ENCODE measurements at regions not wholly inside any gene's neighbourhood (a gene's known extent, or its start where the extent isn't known, plus 50 kb on each side); places are given as distances from the start of the nearest gene placed in this dataset.

DNA sequence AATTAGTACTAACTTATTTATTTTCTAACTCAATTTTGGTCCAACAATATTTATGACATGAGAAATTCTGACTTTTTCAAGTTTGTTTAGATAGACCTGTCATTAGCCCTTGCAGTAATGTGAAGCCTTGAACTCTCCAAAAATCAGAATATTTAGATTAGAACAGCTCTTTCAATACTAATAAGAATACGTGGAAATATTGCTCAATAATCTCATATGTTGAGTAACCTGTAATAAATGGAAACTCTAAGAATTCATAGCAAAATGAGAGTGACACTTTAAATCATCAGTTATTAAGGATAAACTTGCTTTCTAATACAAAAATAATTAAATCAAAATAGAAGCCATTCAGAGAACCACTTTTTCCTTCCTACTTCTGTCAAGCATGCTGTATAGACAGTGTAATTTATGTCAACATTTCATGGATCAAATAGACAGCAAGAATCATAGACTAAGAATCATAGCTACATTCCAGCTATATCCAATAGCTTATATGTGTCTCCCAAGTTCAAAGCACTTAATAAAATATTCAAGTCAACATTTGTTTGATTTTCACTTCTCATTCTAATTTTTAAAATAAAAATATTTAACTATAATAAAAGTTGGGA lies 710.3 kb upstream of the SOX11 start:
- H3K4me1 ChIP-seq (ENCODE audit: control insufficient read depth, insufficient read depth, low read length), result no peaks in the 10 kb centered on the region
- in situ Hi-C loops (cut with MboI) (no loop called here), intact Hi-C loops (cut with micrococcal nuclease; ENCODE audit: unreplicated experiment) (no loop called here)
- no peaks in the 10 kb centered on the region for H4K20me1 ChIP-seq (ENCODE audit: control insufficient read depth, insufficient read depth)
- no peak overlapping the region for H3K4me3 ChIP-seq
- ChIA-PET POLR2A (no interaction called here), RAD21 (ENCODE audit: unreplicated experiment) (no interaction called here), SMC1A (ENCODE audit: uncharacterized antibody, unreplicated experiment) (interaction anchor here (1.0 to 1.2 kb wide), 2 partner anchors 10 to 38 kb away, joined by 3 read pairs; no protein-coding TSS in a partner anchor), CTCF (no interaction called here)
- no peak for TF ChIP-seq IKZF2 (IDR thresholded peaks at IDR 0.05)
- TF ChIP-seq DPF2 (IDR thresholded peaks at IDR 0.05), result no peak
- TF ChIP-seq, protein P1, sequence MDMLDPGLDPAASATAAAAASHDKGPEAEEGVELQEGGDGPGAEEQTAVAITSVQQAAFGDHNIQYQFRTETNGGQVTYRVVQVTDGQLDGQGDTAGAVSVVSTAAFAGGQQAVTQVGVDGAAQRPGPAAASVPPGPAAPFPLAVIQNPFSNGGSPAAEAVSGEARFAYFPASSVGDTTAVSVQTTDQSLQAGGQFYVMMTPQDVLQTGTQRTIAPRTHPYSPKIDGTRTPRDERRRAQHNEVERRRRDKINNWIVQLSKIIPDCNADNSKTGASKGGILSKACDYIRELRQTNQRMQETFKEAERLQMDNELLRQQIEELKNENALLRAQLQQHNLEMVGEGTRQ (IDR thresholded peaks at IDR 0.05; ENCODE audit: borderline replicate concordance, low read depth, low read length), result no peak
- TF ChIP-seq, protein P2, sequence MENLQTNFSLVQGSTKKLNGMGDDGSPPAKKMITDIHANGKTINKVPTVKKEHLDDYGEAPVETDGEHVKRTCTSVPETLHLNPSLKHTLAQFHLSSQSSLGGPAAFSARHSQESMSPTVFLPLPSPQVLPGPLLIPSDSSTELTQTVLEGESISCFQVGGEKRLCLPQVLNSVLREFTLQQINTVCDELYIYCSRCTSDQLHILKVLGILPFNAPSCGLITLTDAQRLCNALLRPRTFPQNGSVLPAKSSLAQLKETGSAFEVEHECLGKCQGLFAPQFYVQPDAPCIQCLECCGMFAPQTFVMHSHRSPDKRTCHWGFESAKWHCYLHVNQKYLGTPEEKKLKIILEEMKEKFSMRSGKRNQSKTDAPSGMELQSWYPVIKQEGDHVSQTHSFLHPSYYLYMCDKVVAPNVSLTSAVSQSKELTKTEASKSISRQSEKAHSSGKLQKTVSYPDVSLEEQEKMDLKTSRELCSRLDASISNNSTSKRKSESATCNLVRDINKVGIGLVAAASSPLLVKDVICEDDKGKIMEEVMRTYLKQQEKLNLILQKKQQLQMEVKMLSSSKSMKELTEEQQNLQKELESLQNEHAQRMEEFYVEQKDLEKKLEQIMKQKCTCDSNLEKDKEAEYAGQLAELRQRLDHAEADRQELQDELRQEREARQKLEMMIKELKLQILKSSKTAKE (IDR thresholded peaks at IDR 0.05; ENCODE audit: low read depth, poor library complexity, severe bottlenecking), result no peak
- TF ChIP-seq, protein P3, sequence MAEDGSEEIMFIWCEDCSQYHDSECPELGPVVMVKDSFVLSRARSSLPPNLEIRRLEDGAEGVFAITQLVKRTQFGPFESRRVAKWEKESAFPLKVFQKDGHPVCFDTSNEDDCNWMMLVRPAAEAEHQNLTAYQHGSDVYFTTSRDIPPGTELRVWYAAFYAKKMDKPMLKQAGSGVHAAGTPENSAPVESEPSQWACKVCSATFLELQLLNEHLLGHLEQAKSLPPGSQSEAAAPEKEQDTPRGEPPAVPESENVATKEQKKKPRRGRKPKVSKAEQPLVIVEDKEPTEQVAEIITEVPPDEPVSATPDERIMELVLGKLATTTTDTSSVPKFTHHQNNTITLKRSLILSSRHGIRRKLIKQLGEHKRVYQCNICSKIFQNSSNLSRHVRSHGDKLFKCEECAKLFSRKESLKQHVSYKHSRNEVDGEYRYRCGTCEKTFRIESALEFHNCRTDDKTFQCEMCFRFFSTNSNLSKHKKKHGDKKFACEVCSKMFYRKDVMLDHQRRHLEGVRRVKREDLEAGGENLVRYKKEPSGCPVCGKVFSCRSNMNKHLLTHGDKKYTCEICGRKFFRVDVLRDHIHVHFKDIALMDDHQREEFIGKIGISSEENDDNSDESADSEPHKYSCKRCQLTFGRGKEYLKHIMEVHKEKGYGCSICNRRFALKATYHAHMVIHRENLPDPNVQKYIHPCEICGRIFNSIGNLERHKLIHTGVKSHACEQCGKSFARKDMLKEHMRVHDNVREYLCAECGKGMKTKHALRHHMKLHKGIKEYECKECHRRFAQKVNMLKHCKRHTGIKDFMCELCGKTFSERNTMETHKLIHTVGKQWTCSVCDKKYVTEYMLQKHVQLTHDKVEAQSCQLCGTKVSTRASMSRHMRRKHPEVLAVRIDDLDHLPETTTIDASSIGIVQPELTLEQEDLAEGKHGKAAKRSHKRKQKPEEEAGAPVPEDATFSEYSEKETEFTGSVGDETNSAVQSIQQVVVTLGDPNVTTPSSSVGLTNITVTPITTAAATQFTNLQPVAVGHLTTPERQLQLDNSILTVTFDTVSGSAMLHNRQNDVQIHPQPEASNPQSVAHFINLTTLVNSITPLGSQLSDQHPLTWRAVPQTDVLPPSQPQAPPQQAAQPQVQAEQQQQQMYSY (CRISPR knock-in tag; IDR thresholded peaks at IDR 0.05), result no peak
- no peak for TF ChIP-seq MEF2A (IDR thresholded peaks at IDR 0.05; ENCODE audit: insufficient read depth, low read depth, low read length)
- TF ChIP-seq SMC3 (IDR thresholded peaks at IDR 0.05; ENCODE audit: borderline replicate concordance, low read length), result no peak
- TF ChIP-seq STAT1 (conservative IDR thresholded peaks at IDR 0.05), result no peak
- TF ChIP-seq, protein P4, sequence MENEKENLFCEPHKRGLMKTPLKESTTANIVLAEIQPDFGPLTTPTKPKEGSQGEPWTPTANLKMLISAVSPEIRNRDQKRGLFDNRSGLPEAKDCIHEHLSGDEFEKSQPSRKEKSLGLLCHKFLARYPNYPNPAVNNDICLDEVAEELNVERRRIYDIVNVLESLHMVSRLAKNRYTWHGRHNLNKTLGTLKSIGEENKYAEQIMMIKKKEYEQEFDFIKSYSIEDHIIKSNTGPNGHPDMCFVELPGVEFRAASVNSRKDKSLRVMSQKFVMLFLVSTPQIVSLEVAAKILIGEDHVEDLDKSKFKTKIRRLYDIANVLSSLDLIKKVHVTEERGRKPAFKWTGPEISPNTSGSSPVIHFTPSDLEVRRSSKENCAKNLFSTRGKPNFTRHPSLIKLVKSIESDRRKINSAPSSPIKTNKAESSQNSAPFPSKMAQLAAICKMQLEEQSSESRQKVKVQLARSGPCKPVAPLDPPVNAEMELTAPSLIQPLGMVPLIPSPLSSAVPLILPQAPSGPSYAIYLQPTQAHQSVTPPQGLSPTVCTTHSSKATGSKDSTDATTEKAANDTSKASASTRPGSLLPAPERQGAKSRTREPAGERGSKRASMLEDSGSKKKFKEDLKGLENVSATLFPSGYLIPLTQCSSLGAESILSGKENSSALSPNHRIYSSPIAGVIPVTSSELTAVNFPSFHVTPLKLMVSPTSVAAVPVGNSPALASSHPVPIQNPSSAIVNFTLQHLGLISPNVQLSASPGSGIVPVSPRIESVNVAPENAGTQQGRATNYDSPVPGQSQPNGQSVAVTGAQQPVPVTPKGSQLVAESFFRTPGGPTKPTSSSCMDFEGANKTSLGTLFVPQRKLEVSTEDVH (IDR thresholded peaks at IDR 0.05; ENCODE audit: low read depth, partially characterized antibody), result no peak
- no peak for TF ChIP-seq ZBED1 (IDR thresholded peaks at IDR 0.05; ENCODE audit: borderline replicate concordance)
- no peak for TF ChIP-seq MYC (IDR thresholded peaks at IDR 0.05; ENCODE audit: insufficient read depth, insufficient read length, insufficient replicate concordance, low read length, severe bottlenecking)
- no peaks in the 10 kb centered on the region for H3K79me2 ChIP-seq (ENCODE audit: control insufficient read depth, insufficient read depth, low read length)
- FAIRE-seq, result no peak
- no peak overlapping the region for H3K4me2 ChIP-seq (ENCODE audit: control insufficient read depth, insufficient read depth)
- H3K27ac ChIP-seq (ENCODE audit: control insufficient read depth, insufficient read depth), result no peak overlapping the region
- BruUV-seq (replicated peaks), result no TSS peak
- H3K9me3 ChIP-seq (replicated peaks; ENCODE audit: control insufficient read depth, insufficient read depth, low read length), result no peaks in the 10 kb centered on the region
- no peak overlapping the region for H2AFZ ChIP-seq (ENCODE audit: control insufficient read depth, low read depth, low read length)
- DNase-seq (ENCODE audit: low read depth, low spot score), result no peak
- WGBS (ENCODE audit: insufficient coverage, insufficient replicate concordance, low lambda C conversion rate, missing lambda C conversion rate), result 0% methylated on average over 1 of the region's 1 CpG
- ATAC-seq, result no peak
- no peak overlapping the region for H3K9ac ChIP-seq (ENCODE audit: control insufficient read depth, insufficient read depth, low read length)
- H3K27me3 ChIP-seq (replicated peaks in 1 of 2; ENCODE audit: control insufficient read depth in 2 of 2, insufficient read depth in 2 of 2, low read length in 1 of 2), result no peaks in the 10 kb centered on the region
- no peaks in the 10 kb centered on the region for H3K36me3 ChIP-seq (ENCODE audit: control insufficient read depth in 2 of 2, insufficient read depth in 2 of 2, low read length in 1 of 2)

Measured in GM12878 (cell line).